ENCODE measurements at regions not wholly inside any gene's neighbourhood (a gene's known extent, or its start where the extent isn't known, plus 50 kb on each side); places are given as distances from the start of the nearest gene placed in this dataset.
"Not testable (repeated sequence)": the region's sequence is repeated elsewhere in the genome, so short reads cannot be mapped to it uniquely, and the experiment has no call there.

DNA sequence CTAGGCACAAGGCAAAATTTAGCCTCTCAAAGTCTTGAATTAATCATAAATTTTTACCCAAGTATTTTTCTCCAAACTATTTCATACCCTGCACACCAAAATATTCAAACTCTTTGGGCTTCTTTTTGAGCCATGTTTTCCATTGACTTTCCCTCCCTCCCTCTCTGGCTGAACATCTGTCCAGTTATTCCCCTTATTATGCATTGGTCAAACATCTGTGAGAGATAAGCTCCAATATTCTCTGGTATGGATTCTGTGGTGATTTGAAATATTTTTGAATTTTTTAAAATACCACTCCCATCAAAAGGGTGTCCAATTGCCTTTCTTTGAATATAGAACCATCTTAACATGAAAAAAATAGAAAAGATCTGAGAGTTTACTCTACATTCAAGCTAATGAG is 244.2 kb downstream of the RFPL4B start:
- DNase-seq = no peak

DNA sequence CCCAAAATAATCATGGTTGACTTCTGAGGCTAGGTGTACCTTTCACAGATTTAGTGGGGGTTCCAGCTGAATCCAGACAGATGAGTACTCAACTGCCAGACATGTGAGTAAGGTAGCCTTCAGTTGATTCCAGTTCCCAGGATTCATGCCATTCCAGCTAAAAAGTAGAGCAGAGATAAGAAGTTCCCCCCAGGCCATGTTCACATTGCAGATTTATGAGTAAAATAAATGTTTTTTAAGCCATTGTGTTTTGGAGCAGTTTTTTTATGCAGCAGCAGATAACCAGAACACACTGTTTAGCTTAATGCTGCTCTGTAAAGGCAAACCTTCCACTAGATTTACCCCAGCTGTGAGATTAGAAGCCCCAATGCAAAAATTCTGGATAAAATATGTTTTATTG is 245.0 kb downstream of the RFPL4B start:
- no peak for DNase-seq

- no peak for DNase-seq
Measured at GRCh38 chr6:112594886-112595594, 247.9 kb downstream of the RFPL4B start.

- no peak for DNase-seq
Measured at GRCh38 chr6:112595841-112596240, 248.7 kb downstream of the RFPL4B start.

DNA sequence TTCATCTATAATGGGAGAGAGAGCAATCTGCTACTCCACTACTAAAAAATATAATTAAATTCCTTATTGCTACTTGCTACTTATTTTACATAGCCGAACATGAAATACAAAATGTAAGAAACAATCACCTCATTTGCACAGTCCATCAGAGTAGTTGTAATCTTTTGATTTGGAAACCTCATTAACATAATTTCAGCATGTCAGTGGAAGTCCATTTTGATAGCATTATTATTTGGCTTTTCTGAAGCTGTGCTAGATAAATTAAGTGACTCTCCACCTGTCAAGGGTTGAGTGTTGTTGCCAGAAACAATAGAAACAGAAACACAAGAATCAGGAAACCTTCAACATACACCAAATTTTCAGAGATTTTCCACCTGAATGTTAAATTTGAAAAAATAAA is 250.0 kb downstream of the RFPL4B start:
- DNase-seq = no peak

DNA sequence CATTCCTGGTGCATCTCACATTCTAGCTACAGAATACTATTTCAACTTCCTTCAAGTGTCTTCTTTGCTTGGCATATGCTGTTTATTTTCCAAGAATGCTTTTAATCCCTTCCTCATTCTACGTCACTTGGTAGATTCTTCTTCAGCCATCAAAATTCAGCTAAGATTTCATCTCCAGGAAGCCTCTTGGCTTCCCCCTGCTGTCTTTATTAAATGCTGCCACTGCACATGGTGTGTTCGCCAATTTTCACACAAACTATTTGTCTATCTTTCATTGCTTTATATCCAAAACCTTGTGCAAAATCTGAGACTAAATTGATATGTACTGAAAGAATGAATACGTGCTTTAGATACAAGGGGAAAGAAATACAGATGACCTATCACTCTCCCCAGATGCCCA is 253.0 kb downstream of the RFPL4B start:
- no peak for DNase-seq

DNA sequence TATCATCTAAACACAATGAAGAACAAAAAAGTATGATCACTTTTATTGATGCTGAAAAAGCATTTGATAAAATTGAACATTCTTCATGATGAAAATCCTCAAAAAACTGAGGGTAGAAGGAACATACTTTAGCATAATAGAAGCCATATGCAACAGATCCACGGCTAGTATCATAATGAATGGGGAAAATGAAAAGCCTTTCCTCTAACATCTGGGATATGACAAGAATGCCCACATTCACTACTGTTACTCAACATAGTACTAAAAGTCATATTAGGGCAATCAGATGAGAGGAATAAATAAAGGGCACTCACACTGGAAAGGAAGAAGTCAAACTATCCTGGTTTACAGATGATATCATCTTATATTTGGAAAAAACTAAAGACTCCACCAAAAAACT is 256.6 kb downstream of the RFPL4B start:
- DNase-seq = no peak

GRCh38 chr6:112606656-112607435 is 259.7 kb downstream of the RFPL4B start:
- DNase-seq = no peak

DNA sequence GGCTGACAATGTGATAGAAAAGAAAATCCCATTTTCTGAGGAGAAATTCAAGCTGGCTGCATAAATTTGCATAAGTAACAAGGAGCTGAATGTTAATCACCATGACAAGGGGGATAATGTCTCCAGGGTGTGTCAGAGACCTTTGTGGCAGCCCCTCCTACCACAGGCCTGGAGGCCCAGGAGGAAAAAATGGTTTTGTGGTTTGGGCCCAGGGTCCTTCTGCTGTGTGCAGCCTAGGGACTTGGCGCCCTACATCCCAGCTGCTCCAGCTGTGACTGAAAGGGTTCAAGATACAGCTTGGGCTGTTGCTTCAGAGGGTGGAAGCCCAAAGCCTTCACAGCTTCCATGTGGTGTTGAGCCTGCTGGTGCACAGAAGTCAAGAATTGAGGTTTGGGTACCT is 261.8 kb downstream of the RFPL4B start:
- DNase-seq = not testable (repeated sequence)

DNA sequence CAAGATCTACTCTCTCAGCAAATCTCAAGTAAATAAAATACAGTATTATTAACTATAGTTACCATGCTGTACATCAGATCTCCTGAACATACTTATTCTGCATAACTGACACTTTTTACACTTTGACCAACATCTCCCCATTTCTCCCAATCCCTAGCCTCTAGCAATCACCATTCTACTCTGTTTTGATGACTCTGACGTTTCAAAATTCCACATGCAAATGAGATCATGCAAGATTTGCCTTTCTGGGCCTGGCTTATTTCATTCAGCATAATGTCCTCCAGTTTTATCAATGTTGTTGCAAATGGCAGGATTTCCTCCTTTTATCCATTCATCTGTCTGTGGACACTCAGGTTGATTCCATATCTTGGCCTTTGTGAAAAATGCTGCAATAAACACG is 266.3 kb downstream of the RFPL4B start:
- DNase-seq = no peak

GRCh38 chr6:112618849-112619248 is 271.7 kb downstream of the RFPL4B start:
- no peak for DNase-seq

DNA sequence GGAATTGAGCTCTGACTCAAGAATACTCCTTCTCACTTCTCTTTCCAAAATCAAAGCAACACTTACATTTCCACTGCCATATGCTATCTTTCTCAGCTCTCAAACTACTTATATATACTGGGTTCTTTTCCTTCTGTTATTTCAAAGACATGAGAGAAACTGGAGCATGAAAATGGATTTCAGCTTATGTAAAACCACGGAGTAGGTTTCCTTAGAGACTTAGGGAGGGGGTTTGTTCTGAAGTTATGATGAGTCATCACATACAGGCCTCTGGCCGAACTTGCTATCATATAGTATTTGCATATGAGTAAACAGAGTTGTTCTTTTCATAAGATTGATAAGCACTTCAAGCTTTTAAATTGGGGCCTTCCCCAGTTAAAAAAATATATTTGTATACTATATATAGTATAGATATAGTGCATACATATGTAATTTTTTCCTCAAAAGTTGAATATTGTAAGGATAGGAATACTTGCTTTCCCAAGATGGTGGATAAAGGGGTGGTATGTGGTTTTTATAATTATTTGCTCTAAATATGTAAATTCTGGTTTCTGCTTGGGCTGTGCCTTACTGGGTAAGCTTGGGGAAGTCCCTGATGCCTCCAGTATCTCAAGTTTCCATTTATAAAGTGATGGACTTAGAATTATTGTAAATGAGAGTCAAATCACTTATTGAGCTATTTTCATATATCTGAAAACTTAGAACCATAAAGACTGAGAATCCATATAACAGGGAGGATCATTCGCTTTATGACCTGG is 273.9 kb downstream of the RFPL4B start:
- DNase-seq = no peak

- no peak for DNase-seq
Measured at GRCh38 chr6:112622036-112622435, 274.9 kb downstream of the RFPL4B start.

DNA sequence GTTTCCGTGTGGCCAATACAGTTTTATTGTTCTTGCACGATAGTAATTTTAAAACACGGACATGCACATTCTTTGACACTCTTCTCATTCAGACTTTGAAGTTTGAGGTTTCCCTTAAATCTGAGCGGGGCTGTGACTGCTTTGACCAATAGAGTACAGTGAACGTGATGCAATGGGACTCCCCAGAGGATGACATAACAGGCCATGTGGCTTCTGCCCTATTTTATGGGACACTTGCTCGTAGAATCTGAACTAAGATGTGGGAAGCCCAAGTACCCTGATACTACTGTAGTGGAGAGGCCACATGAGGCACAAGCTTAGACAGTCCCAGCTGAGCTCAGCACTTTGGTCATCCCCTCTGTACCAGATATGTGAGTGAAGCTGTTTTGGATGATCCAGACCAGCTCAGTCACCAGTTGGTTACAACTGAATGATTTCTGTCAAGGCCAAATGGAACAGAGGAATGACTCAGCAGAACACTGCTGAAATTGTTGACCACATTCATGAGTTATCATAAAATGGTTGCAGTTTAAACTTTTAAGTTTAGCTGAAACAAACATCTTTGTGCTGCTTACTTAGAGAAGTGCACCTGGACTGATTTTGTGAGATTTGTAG is 279.4 kb downstream of the RFPL4B start:
- no peak for DNase-seq

- DNase-seq = no peak
Measured at GRCh38 chr6:112634376-112634775, 287.2 kb downstream of the RFPL4B start.

DNA sequence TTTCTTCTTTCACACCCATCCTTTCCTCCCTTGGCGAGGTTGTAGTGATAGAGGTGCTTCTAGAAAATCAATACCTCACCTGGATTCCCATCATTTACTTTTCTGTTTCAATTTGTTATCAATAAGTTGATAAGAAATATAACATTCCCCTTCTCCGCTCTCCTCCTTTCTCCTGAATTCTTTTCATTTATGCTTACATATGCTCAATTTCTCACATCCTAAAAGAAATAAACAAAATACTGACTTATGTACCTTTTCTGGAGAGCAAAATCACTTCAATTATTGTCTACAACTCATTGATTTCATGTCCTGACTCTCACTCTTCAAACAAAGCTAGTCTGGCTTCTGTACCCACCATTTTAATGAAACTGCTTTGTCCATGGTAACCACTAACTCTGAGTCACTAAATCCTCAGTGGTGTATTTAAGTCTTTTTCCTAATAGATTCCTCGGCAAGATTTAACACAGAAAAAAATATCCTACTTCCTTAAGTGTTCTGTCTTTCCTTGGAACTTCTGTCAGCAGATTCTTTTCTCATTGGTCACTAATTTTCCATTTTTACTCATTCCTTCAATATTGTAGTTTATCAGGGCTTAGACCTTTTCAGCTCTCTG is 289.6 kb downstream of the RFPL4B start:
- DNase-seq = no peak

- DNase-seq = no peak
Measured at GRCh38 chr6:112639391-112639831, 292.3 kb downstream of the RFPL4B start.

DNA sequence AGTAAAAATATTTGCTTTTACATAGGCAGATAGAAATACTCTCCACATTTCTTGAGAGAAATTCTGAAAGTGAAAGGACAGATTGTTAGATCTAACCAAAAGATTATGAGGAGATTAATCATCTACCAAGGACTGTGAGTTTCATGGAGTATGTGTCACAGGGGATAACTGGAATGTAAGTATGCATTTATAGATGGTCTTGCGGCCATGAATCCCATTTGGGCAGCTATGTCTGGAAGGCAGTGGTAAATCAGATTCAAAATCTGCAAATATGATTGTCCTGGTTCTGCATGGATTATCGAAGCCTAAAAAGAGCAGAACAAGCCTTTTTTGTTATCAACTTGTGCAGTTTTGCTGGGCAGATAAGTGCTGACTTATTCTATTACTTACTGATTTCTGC is 293.8 kb downstream of the RFPL4B start:
- DNase-seq = no peak

GRCh38 chr6:112649853-112650252 is 302.7 kb downstream of the RFPL4B start:
- DNase-seq = no peak

GRCh38 chr6:112651239-112651638 is 304.1 kb downstream of the RFPL4B start:
- DNase-seq = no peak

DNA sequence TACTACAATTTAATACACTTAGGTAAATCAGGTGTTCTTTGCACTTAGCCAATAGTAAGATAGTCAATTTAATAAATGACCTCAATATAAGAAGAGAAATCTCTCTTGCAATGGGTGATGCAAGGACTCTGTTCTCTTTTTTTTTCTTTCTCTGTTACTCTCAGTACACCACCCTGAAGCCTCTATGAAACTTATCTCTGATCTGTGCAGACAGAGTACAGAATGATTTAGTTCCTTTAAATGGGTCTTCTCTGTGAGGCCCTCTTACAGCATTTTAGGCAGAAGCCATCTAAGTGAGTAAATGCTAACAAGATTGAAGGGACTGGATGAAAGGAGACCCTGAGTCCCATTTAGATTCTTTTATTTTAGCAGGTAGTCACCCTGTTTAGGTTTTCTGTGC is 312.8 kb downstream of the RFPL4B start:
- no peak for DNase-seq

DNA sequence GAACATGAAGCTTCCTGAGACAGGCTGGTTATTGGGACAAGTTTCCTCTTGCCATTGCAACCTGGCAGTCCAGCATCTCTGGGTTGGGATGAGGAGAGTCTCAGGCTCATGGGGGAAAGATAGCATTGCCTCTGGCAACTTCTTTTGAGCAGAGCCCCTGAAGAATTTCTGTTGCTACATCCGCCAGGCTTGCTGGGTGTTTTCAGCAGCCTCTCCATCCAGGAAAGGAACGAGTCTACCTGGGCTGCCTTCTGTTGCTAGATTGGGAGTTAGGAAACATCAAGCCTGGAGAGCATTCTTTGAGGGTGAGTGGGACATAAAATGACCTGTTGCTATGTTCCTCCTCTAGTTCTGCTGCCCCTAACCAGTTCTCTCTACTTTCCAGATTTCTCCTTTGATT is 313.5 kb downstream of the RFPL4B start:
- no peak for DNase-seq

GRCh38 chr6:112663698-112664097 is 316.6 kb downstream of the RFPL4B start:
- DNase-seq = no peak
